Occipital lobe (tissue), 1 donor: ENCODE measurements at regions not wholly inside any gene's neighbourhood (a gene's known extent, or its start where the extent isn't known, plus 50 kb on each side); places are given as distances from the start of the nearest gene placed in this dataset.

ENCODE experiments used
- DNase-seq: peaks from one replicate; lab custom pipeline; 2025; lab: John Stamatoyannopoulos, UW

DNA sequence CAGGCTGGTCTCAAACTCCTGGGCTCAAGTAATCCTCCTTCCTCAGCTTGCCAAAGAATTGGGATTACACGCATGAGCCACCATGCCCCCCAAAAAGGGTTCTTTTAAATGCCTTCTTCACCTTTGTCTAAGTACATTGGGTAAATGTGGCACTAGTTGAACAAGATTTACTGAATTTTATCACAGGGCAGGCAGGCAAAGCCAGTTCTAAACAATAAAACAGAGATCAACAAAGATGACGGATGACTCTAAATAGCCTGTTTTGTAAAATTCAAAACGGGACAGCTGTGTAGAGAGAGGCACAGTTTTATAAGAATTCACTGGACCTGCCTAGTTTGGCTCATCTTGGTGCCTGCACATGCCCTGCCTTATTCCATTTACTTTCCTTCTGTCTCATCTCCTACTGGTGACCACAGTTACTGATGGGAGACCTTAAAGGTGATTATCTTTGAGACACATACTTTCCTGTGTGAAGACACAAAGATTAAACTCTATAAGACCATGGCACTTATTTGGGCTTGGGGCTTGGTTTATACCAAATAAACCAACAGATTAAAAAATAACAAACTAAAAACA is 149.6 kb upstream of the DMRT1 start:
- DNase-seq = no peak

DNA sequence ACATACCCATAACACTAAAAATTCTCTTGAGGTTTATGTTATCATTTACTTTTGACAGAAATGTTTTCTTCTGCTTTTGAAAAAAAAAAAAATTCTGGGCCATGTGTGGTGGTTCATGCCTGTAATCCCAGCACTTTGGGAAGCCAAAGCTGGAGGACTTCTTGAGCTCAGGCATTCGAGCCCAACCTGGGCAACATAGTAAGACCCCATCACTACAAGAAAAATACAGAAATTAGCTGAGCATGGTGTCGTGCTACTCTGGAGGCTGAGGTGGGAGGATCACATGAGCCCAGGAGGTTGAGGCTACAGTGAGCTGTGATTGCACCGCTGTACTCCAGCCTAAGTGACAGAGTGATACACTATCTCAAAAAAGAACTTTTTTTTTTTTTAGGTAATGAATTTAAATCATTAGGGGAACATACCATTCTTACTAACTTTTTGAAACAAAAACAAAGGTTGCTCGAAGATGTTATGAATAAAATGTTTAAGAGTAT is 148.8 kb upstream of the DMRT1 start:
- no peak for DNase-seq

- DNase-seq = peak; percentile 42
Observed at GRCh38 chr9:693201-694091, 148.1 kb upstream of the DMRT1 start.

GRCh38 chr9:694092-694402 is 147.4 kb upstream of the DMRT1 start:
- no peak for DNase-seq

DNA sequence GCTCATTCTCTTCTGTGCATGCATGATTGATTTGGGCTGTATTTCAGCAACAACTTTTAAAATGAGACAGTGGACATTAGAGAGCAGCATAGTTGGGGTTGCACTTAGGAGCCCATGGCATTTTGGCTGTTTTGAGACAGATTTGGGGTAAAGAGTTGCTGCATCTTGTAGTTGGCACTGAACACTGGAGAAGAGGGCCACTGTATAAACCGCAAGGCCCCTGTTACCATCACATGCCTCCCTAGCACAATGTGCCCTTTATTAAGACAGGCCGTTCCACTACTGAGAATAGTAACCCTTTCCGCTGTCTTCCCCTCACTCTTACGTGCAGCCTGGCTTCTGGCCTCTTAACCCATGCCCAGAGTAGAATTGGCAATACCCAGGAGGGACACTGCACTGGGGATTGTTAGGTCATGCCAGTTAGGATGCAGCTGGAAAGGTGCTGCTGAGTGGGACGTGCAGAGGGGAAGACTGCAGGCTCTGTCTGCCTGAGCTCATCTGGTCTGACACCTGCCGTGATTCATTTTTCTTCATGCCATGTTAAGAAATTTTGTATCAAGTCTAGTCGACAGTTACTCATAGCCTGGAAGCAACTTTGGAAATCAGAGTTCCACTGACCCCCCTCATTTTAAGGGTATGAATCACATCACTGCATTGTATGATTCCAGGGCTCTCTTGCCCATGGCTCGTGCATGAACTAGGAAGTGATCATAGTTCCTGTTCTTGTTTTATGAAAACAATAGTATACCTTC is 146.9 kb upstream of the DMRT1 start:
- peak; percentile 43 for DNase-seq

- no peak for DNase-seq
Observed at GRCh38 chr9:695252-695651, 146.2 kb upstream of the DMRT1 start.

DNA sequence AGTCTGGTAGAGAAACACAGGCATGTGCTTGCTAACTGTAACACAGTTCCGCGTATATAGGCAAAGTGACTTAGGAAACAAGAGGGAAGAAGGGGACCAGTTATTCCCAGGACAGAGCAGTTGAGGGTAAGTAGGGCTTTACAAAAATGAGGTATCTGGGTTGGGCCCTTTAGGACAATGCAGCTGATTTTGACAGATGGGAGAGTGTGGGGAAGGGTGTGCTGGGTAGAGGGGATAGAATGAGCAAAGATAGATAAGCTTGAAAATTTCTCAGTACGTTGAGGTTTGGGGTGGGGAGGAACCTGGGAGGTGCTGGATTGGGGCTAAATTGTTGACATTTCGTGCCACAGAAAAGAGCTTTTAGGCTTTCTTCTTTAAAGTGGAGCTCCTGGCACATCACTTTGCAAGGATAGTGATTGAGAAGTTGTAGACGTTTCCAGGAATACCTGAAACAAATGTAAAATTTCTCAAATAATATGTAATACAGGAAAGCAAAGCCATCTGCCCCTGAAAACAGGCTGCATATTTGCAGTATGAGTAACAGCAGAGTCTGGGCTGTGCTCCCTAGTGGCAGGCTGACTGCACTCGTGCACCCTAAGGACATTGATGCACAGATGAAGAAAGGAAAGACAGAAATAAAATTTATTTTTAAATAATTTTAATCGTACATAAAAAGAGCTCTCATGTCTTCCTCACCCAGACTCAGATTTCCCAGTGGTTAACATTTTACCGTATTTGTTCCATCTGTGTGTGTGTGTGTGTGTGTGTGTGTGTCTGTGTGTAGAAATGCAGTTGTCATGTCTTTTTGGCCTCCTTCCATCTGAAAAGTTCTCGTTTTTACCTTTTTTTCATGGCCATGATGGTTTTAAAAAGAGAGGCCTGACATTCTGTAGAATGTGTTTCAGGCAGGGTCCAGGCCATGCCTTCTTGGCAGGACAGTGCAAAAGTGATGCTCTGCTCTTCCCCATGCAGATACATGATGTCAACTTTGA is 144.9 kb upstream of the DMRT1 start:
- no peak for DNase-seq

DNA sequence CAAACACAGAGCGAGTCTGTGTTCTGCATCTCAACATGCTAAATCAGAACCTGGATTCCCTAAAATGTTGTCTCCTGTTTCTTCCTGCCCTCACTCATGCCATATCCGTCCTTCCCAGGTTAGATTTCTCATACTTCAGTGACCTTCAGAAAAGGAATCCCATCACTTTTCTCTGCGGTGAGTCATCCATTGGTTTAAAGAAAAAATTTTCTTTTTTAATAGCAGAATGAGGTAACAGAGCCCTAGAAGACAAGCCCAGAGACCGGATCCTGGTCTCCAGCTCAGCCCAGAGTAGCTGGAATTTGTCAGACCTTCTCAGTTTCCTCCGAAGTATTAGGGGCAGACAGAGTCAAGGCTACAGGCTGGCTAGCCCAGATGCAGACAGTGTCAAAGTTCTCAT is 143.2 kb upstream of the DMRT1 start:
- no peak for DNase-seq

DNA sequence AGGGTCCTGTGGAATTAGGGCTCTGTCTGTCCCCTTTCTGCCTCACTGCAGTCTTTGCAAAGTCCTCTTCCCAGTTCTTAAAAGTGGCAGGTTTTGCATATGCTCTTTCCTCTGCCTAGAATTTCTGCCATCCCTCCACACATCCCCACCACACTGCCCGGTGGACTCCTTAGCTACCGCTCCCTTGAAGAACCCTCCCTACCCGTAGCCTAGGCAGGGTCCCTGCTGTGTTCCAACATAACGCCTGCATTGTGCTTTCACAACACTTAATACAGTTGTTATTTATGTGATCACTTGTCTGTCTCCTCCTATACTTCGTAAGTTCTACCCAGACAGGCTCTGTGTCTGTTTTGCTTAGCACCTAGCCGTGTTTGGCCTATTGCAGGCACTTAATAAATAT is 142.5 kb upstream of the DMRT1 start:
- DNase-seq = no peak

GRCh38 chr9:699396-699795 is 142.1 kb upstream of the DMRT1 start:
- no peak for DNase-seq

- DNase-seq = no peak
Observed at GRCh38 chr9:700365-701282, 140.9 kb upstream of the DMRT1 start.

- no peak for DNase-seq
Observed at GRCh38 chr9:703392-703791, 138.1 kb upstream of the DMRT1 start.

DNA sequence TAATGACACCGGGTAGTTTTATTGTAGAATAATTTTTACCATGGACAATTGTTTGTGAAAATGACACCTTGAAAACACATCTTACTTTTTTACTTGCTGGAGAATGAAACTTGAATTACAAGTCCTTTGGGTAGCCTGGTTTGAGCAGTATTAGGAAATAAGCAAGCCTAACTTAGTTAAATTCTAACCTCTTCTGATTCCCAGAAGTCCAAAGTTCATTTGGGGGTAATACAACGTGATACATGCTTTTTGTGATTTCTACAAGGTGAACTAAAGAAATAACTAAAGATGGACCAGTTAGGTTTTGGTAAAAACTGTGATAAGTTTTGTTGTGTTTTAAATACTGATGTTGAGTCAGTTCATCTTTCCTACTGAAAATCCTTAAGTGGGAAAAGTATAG is 135.4 kb upstream of the DMRT1 start:
- DNase-seq = no peak

DNA sequence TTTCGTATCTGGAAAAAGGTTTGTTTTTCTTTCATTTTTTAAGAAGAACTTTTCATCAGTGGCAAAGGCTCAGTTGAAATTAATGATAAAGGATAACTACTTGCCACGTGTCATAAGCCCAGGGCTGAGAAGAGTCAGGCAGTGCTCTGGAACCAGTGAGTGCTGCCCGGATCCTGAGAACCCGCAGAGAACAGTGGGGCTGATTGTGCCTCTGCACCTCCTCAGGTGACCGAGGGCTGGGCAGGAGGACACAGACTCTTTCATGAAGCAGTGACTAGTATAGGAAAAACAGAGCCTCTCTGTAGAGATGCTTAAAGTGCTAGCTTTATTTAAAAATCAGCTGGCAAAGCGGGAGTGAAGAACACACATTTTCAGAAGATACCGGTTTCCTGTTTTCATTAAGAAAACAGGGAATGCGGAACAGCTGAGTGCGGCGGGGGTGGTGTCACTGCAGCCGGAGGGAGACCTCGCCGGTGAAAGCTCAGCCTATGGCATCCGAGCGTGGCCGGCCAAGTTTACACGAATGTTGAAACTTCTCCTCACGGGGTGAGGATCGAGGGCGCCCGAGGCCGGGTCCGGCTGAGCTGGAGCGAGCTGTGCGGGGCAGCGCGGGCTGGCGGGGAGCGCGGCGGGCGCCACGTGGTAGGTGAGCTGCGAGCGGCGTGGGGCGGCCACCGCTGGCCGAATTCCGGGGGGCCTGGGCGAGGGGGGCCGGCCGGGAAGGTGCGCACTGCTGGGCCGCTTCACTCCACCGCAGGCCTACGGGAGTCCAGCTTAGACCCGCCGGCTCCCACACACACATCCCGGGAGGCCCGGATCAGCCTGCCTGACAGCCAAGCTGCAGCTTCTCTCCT is 134.7 kb upstream of the DMRT1 start:
- DNase-seq = no peak

DNA sequence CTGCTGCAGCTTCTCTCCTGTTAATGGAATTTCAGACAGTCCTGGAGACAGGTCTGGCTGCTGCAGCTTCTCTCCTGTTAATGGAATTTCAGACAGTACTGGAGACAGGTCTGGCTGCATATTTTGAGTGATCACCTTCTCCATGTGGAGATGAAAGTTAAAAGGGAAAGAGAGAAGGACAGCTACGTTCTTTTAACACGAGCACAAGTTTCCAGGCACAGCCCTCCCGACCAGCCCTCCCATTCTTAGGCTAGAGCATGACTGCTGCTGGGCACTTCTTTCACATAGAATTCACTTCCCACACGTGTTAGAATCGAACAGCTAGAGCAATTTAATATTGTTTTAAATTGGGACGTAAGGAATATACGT is 133.3 kb upstream of the DMRT1 start:
- no peak for DNase-seq

GRCh38 chr9:708551-709432 is 132.7 kb upstream of the DMRT1 start:
- DNase-seq = no peak

GRCh38 chr9:710951-711745 is 130.3 kb upstream of the DMRT1 start:
- no peak for DNase-seq
